22Rv1 (cell line): ENCODE measurements at regions not wholly inside any gene's neighbourhood (a gene's known extent, or its start where the extent isn't known, plus 50 kb on each side); places are given as distances from the start of the nearest gene placed in this dataset.

Source experiments
- ZFX ChIP-seq: fragments of 450-650 bp; IDR thresholded peaks from 2 replicates; pipeline ENCODE4 v1.6.1; 2017; ENCODE audit warnings: antibody characterized with exemption, borderline replicate concordance
- TF ChIP-seq, protein P1 (sequence below): fragments of 450-650 bp; IDR thresholded peaks from 2 replicates; pipeline ENCODE4 v1.5.1; 2017; ENCODE audit warnings: mild to moderate bottlenecking

DNA sequence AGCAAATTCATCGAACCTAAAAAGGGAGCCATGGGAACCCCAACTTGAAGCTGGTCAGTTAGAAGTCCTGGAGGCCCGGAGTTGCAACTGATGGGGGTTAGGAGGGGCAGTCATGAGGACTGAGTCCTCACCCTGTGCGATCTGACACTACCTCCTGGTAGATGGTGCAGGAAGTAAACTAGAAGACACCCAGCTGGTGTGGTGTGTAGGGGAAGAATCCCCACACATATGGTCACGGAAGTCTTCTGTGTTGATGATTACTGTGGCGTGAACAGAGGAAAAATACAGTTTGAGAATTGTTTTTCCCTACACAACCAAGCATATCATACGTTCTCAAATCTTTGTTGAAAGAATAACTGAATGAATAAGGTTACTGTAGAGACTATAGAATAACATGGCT is 164.6 kb upstream of the KCTD7 start:
- TF ChIP-seq, protein P1, sequence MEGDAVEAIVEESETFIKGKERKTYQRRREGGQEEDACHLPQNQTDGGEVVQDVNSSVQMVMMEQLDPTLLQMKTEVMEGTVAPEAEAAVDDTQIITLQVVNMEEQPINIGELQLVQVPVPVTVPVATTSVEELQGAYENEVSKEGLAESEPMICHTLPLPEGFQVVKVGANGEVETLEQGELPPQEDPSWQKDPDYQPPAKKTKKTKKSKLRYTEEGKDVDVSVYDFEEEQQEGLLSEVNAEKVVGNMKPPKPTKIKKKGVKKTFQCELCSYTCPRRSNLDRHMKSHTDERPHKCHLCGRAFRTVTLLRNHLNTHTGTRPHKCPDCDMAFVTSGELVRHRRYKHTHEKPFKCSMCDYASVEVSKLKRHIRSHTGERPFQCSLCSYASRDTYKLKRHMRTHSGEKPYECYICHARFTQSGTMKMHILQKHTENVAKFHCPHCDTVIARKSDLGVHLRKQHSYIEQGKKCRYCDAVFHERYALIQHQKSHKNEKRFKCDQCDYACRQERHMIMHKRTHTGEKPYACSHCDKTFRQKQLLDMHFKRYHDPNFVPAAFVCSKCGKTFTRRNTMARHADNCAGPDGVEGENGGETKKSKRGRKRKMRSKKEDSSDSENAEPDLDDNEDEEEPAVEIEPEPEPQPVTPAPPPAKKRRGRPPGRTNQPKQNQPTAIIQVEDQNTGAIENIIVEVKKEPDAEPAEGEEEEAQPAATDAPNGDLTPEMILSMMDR: no peak
- no peak for TF ChIP-seq ZFX
